ENCODE measurements at regions not wholly inside any gene's neighbourhood (a gene's known extent, or its start where the extent isn't known, plus 50 kb on each side); places are given as distances from the start of the nearest gene placed in this dataset.

DNA sequence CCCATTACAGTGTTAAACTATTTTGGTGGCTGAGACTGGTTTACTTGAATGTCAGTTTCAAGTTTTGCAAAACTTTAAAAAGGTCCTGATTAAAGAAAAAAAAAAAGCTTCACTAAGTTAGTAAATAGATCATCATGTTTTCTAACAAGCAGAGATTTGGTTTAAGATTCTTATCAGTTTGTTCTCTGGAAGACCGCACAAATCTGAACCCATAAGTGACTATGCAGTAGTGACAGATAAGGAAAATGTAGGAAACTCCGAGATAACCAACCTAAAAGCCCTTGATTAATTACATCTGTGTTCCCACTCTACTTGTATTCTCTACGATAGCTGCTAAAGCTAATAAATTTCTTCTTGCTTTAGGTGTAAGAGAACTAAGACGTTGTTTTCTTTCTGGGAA, 1799.8 kb upstream of the ADGRL3 start:
- Histone ChIP-seq H3K27me3 (replicated peaks; ENCODE audit: insufficient read depth) (no peaks in the 10 kb centered on the region), H3K9ac (no peak overlapping the region), H3K4me2 (ENCODE audit: unreplicated experiment) (no peak overlapping the region), H3K27ac (no peak overlapping the region), H3K36me3 (ENCODE audit: low read depth) (no peaks in the 10 kb centered on the region), H4K20me1 (ENCODE audit: insufficient read depth) (no peaks in the 10 kb centered on the region), H3K4me1 (ENCODE audit: insufficient read depth) (no peaks in the 10 kb centered on the region), H3F3A (ENCODE audit: insufficient read depth) (no peaks in the 10 kb centered on the region), H3K9me3 (ENCODE audit: low read depth) (no peaks in the 10 kb centered on the region), H3K79me2 (ENCODE audit: insufficient read depth) (no peaks in the 10 kb centered on the region), H3K9me2 (ENCODE audit: insufficient read depth) (no peaks in the 10 kb centered on the region), H3K4me3 (no peak overlapping the region), H2AFZ (no peak overlapping the region)
- WGBS, 2 experiments (ENCODE audit: low coverage in 1 of 2, low lambda C conversion rate in 2 of 2, missing lambda C conversion rate in 2 of 2) = 16% methylated on average over 4 of the region's 4 CpGs
- in situ Hi-C loops (cut with MboI) = no loop called here
- DNase-seq = no peak
- TF ChIP-seq EZH2phosphoT487 (IDR thresholded peaks at IDR 0.05; ENCODE audit: insufficient read depth, low read depth) = no peak
- no peak for TF ChIP-seq EZH2 (IDR thresholded peaks at IDR 0.05; ENCODE audit: insufficient read depth, poor library complexity, severe bottlenecking)

DNA sequence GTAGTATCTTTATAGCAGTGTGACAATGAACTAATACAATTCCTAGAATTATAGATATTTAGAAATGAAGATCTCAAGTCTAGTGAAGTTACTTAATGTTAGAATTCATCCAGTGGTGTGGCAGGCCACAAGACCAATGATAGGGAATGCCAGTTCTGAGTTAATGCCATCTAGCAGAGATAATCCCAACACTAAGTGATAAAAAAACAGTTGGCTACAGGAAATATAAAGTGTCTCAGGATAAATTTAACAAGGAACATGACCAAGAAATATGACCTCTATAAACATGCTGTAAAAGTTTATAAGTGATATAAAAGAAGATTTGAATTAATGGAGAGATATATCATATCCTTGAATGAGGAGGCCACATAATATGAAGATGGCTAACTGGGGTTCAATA, 1790.5 kb upstream of the ADGRL3 start:
- Histone ChIP-seq H3K4me3 (no peak overlapping the region), H3F3A (ENCODE audit: insufficient read depth) (no peaks in the 10 kb centered on the region), H3K4me2 (ENCODE audit: unreplicated experiment) (no peak overlapping the region), H2AFZ (no peak overlapping the region), H3K27ac (no peak overlapping the region), H3K36me3 (ENCODE audit: low read depth) (no peaks in the 10 kb centered on the region), H4K20me1 (ENCODE audit: insufficient read depth) (no peaks in the 10 kb centered on the region), H3K79me2 (ENCODE audit: insufficient read depth) (no peaks in the 10 kb centered on the region), H3K9ac (no peak overlapping the region), H3K9me2 (ENCODE audit: insufficient read depth) (no peaks in the 10 kb centered on the region), H3K9me3 (ENCODE audit: low read depth) (no peaks in the 10 kb centered on the region), H3K4me1 (ENCODE audit: insufficient read depth) (no peaks in the 10 kb centered on the region), H3K27me3 (replicated peaks; ENCODE audit: insufficient read depth) (no peaks in the 10 kb centered on the region)
- TF ChIP-seq EZH2phosphoT487 (IDR thresholded peaks at IDR 0.05; ENCODE audit: insufficient read depth, low read depth) = no peak
- TF ChIP-seq EZH2 (IDR thresholded peaks at IDR 0.05; ENCODE audit: insufficient read depth, poor library complexity, severe bottlenecking) = no peak
- no peak for DNase-seq
- in situ Hi-C loops (cut with MboI) = no loop called here

DNA sequence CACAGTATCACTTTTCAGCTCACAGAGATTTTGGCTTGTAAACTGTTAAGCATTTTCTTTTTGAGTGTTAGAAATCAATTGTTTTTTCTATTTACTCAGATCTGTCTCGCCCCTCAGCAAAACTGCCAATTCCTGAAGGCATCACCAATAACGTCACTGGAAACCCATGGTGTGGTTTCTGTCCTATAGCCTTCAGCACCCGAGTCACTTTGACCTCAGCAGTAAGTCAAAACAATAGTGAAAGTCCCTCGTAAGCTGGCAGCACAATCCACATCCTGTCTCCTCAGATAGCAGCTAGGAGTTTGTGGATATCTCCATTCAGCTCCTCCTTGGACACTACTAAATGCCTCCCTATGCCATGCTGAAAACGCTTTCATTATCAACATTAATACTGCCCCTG, 1787.4 kb upstream of the ADGRL3 start:
- H3K9me3 ChIP-seq (ENCODE audit: low read depth) = no peaks in the 10 kb centered on the region
- no peak overlapping the region for H3K27ac ChIP-seq
- H4K20me1 ChIP-seq (ENCODE audit: insufficient read depth) = no peaks in the 10 kb centered on the region
- H3K4me3 ChIP-seq = no peak overlapping the region
- DNase-seq = no peak
- no peaks in the 10 kb centered on the region for H3K36me3 ChIP-seq (ENCODE audit: low read depth)
- H3K9me2 ChIP-seq (ENCODE audit: insufficient read depth) = no peaks in the 10 kb centered on the region
- no peaks in the 10 kb centered on the region for H3K27me3 ChIP-seq (replicated peaks; ENCODE audit: insufficient read depth)
- H3K9ac ChIP-seq = no peak overlapping the region
- no peak overlapping the region for H3K4me2 ChIP-seq (ENCODE audit: unreplicated experiment)
- no peaks in the 10 kb centered on the region for H3K79me2 ChIP-seq (ENCODE audit: insufficient read depth)
- H3F3A ChIP-seq (ENCODE audit: insufficient read depth) = no peaks in the 10 kb centered on the region
- WGBS, 2 experiments (ENCODE audit: low coverage in 1 of 2, low lambda C conversion rate in 2 of 2, missing lambda C conversion rate in 2 of 2) = 13 to 16% methylated on average over 5 of the region's 5 CpGs
- no peaks in the 10 kb centered on the region for H3K4me1 ChIP-seq (ENCODE audit: insufficient read depth)
- in situ Hi-C loops (cut with MboI) = no loop called here
- TF ChIP-seq EZH2phosphoT487 (IDR thresholded peaks at IDR 0.05; ENCODE audit: insufficient read depth, low read depth) = no peak
- H2AFZ ChIP-seq = no peak overlapping the region

DNA sequence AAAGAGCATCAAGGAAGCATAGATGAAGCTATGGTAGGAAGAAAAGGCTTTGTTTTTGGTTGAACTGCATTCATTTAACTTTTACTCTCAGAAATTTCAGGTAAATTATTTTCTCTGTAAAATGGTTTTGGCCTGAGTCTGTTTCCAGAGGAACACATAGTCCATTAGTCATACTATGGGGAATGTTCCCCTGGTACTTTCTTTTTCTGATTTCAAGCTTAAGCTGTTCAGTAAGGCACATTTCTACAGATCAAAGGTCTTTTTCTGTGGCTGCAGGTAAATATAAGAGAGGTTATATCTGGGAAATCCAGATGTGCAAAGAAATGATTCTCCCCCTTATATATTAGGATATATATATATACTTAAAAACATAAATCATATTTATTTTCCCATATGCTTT, 1744.4 kb upstream of the ADGRL3 start:
- no peak overlapping the region for H2AFZ ChIP-seq
- H3F3A ChIP-seq (ENCODE audit: insufficient read depth) = no peaks in the 10 kb centered on the region
- DNase-seq = no peak
- in situ Hi-C loops (cut with MboI) = no loop called here
- H3K9ac ChIP-seq = no peak overlapping the region
- H3K27ac ChIP-seq = no peak overlapping the region
- H3K4me2 ChIP-seq (ENCODE audit: unreplicated experiment) = no peak overlapping the region
- H3K27me3 ChIP-seq (replicated peaks; ENCODE audit: insufficient read depth) = no peaks in the 10 kb centered on the region
- no peaks in the 10 kb centered on the region for H3K4me1 ChIP-seq (ENCODE audit: insufficient read depth)
- H3K9me2 ChIP-seq (ENCODE audit: insufficient read depth) = no peaks in the 10 kb centered on the region; the same call in 1 of the 2 replicates
- no peaks in the 10 kb centered on the region for H3K36me3 ChIP-seq (ENCODE audit: low read depth)
- no peaks in the 10 kb centered on the region for H4K20me1 ChIP-seq (ENCODE audit: insufficient read depth)
- TF ChIP-seq EZH2 (IDR thresholded peaks at IDR 0.05; ENCODE audit: insufficient read depth, poor library complexity, severe bottlenecking) = no peak
- H3K79me2 ChIP-seq (ENCODE audit: insufficient read depth) = no peaks in the 10 kb centered on the region
- H3K9me3 ChIP-seq (ENCODE audit: low read depth) = no peaks in the 10 kb centered on the region
- no peak overlapping the region for H3K4me3 ChIP-seq

DNA sequence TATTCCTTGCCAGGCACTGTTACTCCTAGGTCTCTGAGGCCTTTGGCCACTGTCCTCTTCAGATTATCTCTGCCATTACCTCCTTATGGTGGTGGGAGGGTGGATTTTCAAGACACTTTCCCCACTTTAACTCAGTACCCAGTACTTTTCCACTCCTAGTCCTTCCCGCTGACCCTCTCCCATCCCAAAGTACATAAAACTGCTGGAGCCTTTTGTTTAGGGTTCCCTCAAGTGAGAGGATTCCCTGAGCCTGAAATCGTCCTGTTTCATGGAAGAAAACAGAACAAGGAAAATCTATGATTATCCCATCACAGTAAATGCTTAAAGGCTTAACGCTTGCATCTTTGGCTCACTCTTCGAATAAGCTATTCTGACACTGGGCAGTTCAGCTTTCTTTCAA, 1742.5 kb upstream of the ADGRL3 start:
- H3K36me3 ChIP-seq (ENCODE audit: low read depth) = no peaks in the 10 kb centered on the region
- no peaks in the 10 kb centered on the region for H3K4me1 ChIP-seq (ENCODE audit: insufficient read depth)
- no peak overlapping the region for H3K4me2 ChIP-seq (ENCODE audit: unreplicated experiment)
- H3K27me3 ChIP-seq (replicated peaks; ENCODE audit: insufficient read depth) = no peaks in the 10 kb centered on the region
- no peak for TF ChIP-seq EZH2 (IDR thresholded peaks at IDR 0.05; ENCODE audit: insufficient read depth, poor library complexity, severe bottlenecking)
- TF ChIP-seq EZH2phosphoT487 (IDR thresholded peaks at IDR 0.05; ENCODE audit: insufficient read depth, low read depth) = no peak
- H3F3A ChIP-seq (ENCODE audit: insufficient read depth) = no peaks in the 10 kb centered on the region
- H3K4me3 ChIP-seq = no peak overlapping the region
- no peaks in the 10 kb centered on the region for H4K20me1 ChIP-seq (ENCODE audit: insufficient read depth)
- no peaks in the 10 kb centered on the region; the same call in 1 of the 2 replicates for H3K9me2 ChIP-seq (ENCODE audit: insufficient read depth)
- H3K27ac ChIP-seq = no peak overlapping the region
- H3K79me2 ChIP-seq (ENCODE audit: insufficient read depth) = no peaks in the 10 kb centered on the region
- DNase-seq = no peak
- no peak overlapping the region for H2AFZ ChIP-seq
- in situ Hi-C loops (cut with MboI) = no loop called here
- H3K9ac ChIP-seq = no peak overlapping the region
- H3K9me3 ChIP-seq (ENCODE audit: low read depth) = no peaks in the 10 kb centered on the region
- WGBS, 2 experiments (ENCODE audit: low coverage in 1 of 2, low lambda C conversion rate in 2 of 2, missing lambda C conversion rate in 2 of 2) = 19 to 24% methylated on average over 4 of the region's 4 CpGs

All from GM23248 (cell line).